H54 (cell line): ENCODE measurements at regions not wholly inside any gene's neighbourhood (a gene's known extent, or its start where the extent isn't known, plus 50 kb on each side); places are given as distances from the start of the nearest gene placed in this dataset.

ENCODE experiments used
- DNase-seq: peaks from one replicate; pipeline ENCODE4 v3.0.0; 2011; ENCODE audit warnings: low spot score, mixed read lengths; ENCODE audit not compliant: insufficient read length
- FAIRE-seq: peaks from 3 replicates; lab custom pipeline; 2011; peaks lifted over from hg19 to GRCh38; lab: Jason Lieb, UNC
- POLR2A ChIP-seq: IDR thresholded peaks from 2 replicates; pipeline ENCODE4 v1.6.1; 2011; ENCODE audit warnings: low read depth, mild to moderate bottlenecking, low read length

- TF ChIP-seq POLR2A = no peak
- FAIRE-seq = no peak
- DNase-seq = no peak
Observed at GRCh38 chr5:27705661-27706060, 667.3 kb upstream of the CDH9 start.

GRCh38 chr5:27701931-27702903 is 663.8 kb upstream of the CDH9 start:
- DNase-seq (no peak), FAIRE-seq (peak; percentile 99)
- no peak for TF ChIP-seq POLR2A

- FAIRE-seq (no peak), DNase-seq (no peak)
- TF ChIP-seq POLR2A = no peak
Observed at GRCh38 chr5:27700526-27700925, 662.1 kb upstream of the CDH9 start.

- no peak for TF ChIP-seq POLR2A
- DNase-seq (no peak), FAIRE-seq (peak; percentile 30)
Observed at GRCh38 chr5:27682600-27682999, 644.2 kb upstream of the CDH9 start.

GRCh38 chr5:27652505-27652904 is 614.1 kb upstream of the CDH9 start:
- FAIRE-seq = no peak
- no peak for TF ChIP-seq POLR2A
- DNase-seq = no peak

- TF ChIP-seq POLR2A = no peak
- DNase-seq (no peak), FAIRE-seq (peak; percentile 30)
Observed at GRCh38 chr5:27639005-27639612, 600.7 kb upstream of the CDH9 start.

GRCh38 chr5:27619982-27620381 is 581.6 kb upstream of the CDH9 start:
- FAIRE-seq (peak; percentile 61), DNase-seq (no peak)
- no peak for TF ChIP-seq POLR2A

- peak; percentile 52 for FAIRE-seq
- no peak for TF ChIP-seq POLR2A
- DNase-seq = no peak
Observed at GRCh38 chr5:27612161-27612560, 573.8 kb upstream of the CDH9 start.

GRCh38 chr5:27608992-27609391 is 570.6 kb upstream of the CDH9 start:
- TF ChIP-seq POLR2A = no peak
- FAIRE-seq (no peak), DNase-seq (no peak)

- FAIRE-seq (peak; percentile 78), DNase-seq (no peak)
- no peak for TF ChIP-seq POLR2A
Observed at GRCh38 chr5:27598576-27598975, 560.2 kb upstream of the CDH9 start.

GRCh38 chr5:27594141-27594540 is 555.8 kb upstream of the CDH9 start:
- no peak for TF ChIP-seq POLR2A
- DNase-seq (no peak), FAIRE-seq (no peak)

- FAIRE-seq (peak; percentile 98), DNase-seq (no peak)
- no peak for TF ChIP-seq POLR2A
Observed at GRCh38 chr5:27592231-27592630, 553.8 kb upstream of the CDH9 start.

- no peak for DNase-seq
- TF ChIP-seq POLR2A = no peak
- FAIRE-seq = no peak
Observed at GRCh38 chr5:27590503-27590902, 552.1 kb upstream of the CDH9 start.

GRCh38 chr5:27578279-27578678 is 539.9 kb upstream of the CDH9 start:
- TF ChIP-seq POLR2A = no peak
- no peak for FAIRE-seq

More at GRCh38 chr5:27578279-27578678, 539.9 kb upstream of the CDH9 start:
- no peak for DNase-seq
